RWPE1 (cell line): ENCODE measurements at regions not wholly inside any gene's neighbourhood (a gene's known extent, or its start where the extent isn't known, plus 50 kb on each side); places are given as distances from the start of the nearest gene placed in this dataset.
A peak's percentile ranks its signal among the peaks of the same experiment; 100 is the strongest.

ENCODE experiments used
- CTCF ChIA-PET: fragments of 350-600 bp; sonication (Branson Sonifier 250); formaldehyde crosslinking; extraction: SDS; loops from one replicate; lab custom pipeline; 2021; lab: Yijun Ruan, JAX
- POLR2A ChIA-PET: fragments of 400-600 bp; formaldehyde crosslinking; extraction: SDS; loops from one replicate; lab custom pipeline; 2020; ENCODE audit warnings: antibody characterized with exemption; ENCODE audit not compliant: low non-redundant PET; lab: Yijun Ruan, JAX
- DNase-seq: peaks from one replicate; pipeline ENCODE4 v3.0.0; 2012; ENCODE audit warnings: low spot score
- H3K27ac ChIP-seq: fragments of 450-650 bp; 2 replicates; pipeline ENCODE4 v1.5.1; 2017
- TF ChIP-seq, protein P1 (sequence below): fragments of 450-650 bp; conservative IDR thresholded peaks from 2 replicates; pipeline ENCODE4 v1.5.1; 2017; ENCODE audit warnings: low read depth, mild to moderate bottlenecking

GRCh38 chr18:53710080-53710479, 514.4 kb downstream of the MBD2 start:
- TF ChIP-seq, protein P1, sequence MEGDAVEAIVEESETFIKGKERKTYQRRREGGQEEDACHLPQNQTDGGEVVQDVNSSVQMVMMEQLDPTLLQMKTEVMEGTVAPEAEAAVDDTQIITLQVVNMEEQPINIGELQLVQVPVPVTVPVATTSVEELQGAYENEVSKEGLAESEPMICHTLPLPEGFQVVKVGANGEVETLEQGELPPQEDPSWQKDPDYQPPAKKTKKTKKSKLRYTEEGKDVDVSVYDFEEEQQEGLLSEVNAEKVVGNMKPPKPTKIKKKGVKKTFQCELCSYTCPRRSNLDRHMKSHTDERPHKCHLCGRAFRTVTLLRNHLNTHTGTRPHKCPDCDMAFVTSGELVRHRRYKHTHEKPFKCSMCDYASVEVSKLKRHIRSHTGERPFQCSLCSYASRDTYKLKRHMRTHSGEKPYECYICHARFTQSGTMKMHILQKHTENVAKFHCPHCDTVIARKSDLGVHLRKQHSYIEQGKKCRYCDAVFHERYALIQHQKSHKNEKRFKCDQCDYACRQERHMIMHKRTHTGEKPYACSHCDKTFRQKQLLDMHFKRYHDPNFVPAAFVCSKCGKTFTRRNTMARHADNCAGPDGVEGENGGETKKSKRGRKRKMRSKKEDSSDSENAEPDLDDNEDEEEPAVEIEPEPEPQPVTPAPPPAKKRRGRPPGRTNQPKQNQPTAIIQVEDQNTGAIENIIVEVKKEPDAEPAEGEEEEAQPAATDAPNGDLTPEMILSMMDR, result no peak
- H3K27ac ChIP-seq, result no peak overlapping the region
- DNase-seq, result no peak
- ChIA-PET CTCF (no interaction called here), POLR2A (no interaction called here)

GRCh38 chr18:53702480-53702879, 522.0 kb downstream of the MBD2 start:
- ChIA-PET POLR2A (no interaction called here), CTCF (no interaction called here)
- TF ChIP-seq, protein P1, result no peak
- no peak overlapping the region for H3K27ac ChIP-seq
- no peak for DNase-seq

- TF ChIP-seq, protein P1, result no peak
- DNase-seq, result no peak
- POLR2A ChIA-PET, result no interaction called here
- no peak overlapping the region for H3K27ac ChIP-seq
- CTCF ChIA-PET, result no interaction called here
Observed at GRCh38 chr18:53701697-53702096, 522.8 kb downstream of the MBD2 start.

DNA sequence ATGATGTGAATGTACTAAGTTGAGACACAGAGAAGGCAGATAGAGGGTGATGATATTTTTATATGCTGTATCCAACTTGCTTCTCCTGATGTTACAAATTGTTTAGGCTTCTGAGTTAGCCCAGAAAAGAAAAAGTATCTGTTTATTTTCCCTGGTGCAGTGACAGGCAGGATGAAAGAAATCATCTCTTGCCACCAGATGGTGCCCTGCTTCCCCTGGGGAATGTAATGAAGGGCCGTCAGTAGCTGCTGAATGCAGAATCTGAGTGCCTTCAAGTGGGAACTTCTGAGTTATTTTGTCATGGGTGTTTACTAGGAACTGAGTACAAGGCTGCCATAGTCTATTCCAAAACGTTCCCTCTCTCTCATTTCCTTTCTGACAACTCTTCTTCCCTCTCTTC, 525.6 kb downstream of the MBD2 start:
- no peak overlapping the region for H3K27ac ChIP-seq
- DNase-seq, result peak; percentile 14
- ChIA-PET CTCF (interaction anchor here (0.6 to 1.2 kb wide), 3 partner anchors 421 to 1392 kb away, joined by 4 to 10 read pairs (median 4); no protein-coding TSS in a partner anchor), POLR2A (no interaction called here)
- TF ChIP-seq, protein P1, result peak; percentile 27; the same call in 1 of the 2 replicates

DNA sequence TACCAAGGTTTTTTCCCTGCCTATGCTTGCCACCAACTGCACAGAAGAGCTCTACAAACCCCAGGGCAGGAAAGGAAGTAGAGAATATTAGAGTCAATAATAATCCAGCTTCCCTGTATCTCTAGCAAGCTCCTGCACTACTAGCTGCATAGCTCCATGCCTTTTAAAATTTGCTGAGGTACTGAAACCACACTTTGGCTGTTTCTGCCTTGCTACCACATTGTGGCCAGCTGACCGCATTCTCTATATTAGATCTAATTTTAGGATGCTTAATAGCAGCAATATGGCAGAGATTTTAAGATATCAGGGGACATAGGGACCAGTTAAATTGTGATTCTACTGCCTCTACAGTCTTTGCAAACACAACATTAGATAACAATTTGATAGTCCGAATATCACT, 534.6 kb downstream of the MBD2 start:
- TF ChIP-seq, protein P1, result no peak
- DNase-seq, result no peak
- H3K27ac ChIP-seq, result no peak overlapping the region
- CTCF ChIA-PET, result interaction anchor here (0.7 kb wide), 1 partner anchor 627 kb away, joined by 4 read pairs; no protein-coding TSS in a partner anchor
- POLR2A ChIA-PET, result no interaction called here

GRCh38 chr18:53686965-53687364, 537.5 kb downstream of the MBD2 start:
- H3K27ac ChIP-seq, result no peak overlapping the region
- POLR2A ChIA-PET, result no interaction called here
- DNase-seq, result no peak
- CTCF ChIA-PET, result no interaction called here
- TF ChIP-seq, protein P1, result no peak

GRCh38 chr18:53682796-53683195, 541.7 kb downstream of the MBD2 start:
- TF ChIP-seq, protein P1, result no peak
- ChIA-PET CTCF (no interaction called here), POLR2A (no interaction called here)
- DNase-seq, result no peak
- no peak overlapping the region for H3K27ac ChIP-seq
